Brain microvascular endothelial cell (primary cell): ENCODE measurements at regions not wholly inside any gene's neighbourhood (a gene's known extent, or its start where the extent isn't known, plus 50 kb on each side); places are given as distances from the start of the nearest gene placed in this dataset.

Experiments used
- DNase-seq: peaks from one replicate; pipeline ENCODE4 v3.0.0-alpha.2; 2020
- H3K27ac ChIP-seq: fragments of 250-450 bp; sonication (Bioruptor Pico); 2 replicates; pipeline ENCODE4 v1.5.1; 2020; ENCODE audit warnings: mild to moderate bottlenecking, moderate library complexity
- H3K27me3 ChIP-seq: fragments of 250-450 bp; sonication (Bioruptor Pico); replicated peaks from 2 replicates; pipeline ENCODE4 v1.5.1; 2020; ENCODE audit warnings: mild to moderate bottlenecking
- H3K36me3 ChIP-seq: fragments of 250-450 bp; sonication (Bioruptor Pico); replicated peaks from 2 replicates; pipeline ENCODE4 v1.5.1; 2020; ENCODE audit warnings: mild to moderate bottlenecking
- H3K4me3 ChIP-seq: 2 replicates; pipeline ENCODE4 v1.5.1; 2011; ENCODE audit warnings: low read depth, mild to moderate bottlenecking, control low read depth, low read length, moderate library complexity
- in situ Hi-C: cut with HindIII; loops from 2 replicates; pipeline ENCODE4 v1.10.0; 2017; ENCODE audit warnings: low sequenced_read_pairs, low pct_ligation_motif_present
- TF ChIP-seq, protein P1 (sequence below): IDR thresholded peaks from 2 replicates; pipeline ENCODE4 v1.5.1; 2011; ENCODE audit warnings: low read depth, mild to moderate bottlenecking, moderate library complexity, low read length, control low read depth, inconsistent platforms; ENCODE audit errors: missing control alignments

DNA sequence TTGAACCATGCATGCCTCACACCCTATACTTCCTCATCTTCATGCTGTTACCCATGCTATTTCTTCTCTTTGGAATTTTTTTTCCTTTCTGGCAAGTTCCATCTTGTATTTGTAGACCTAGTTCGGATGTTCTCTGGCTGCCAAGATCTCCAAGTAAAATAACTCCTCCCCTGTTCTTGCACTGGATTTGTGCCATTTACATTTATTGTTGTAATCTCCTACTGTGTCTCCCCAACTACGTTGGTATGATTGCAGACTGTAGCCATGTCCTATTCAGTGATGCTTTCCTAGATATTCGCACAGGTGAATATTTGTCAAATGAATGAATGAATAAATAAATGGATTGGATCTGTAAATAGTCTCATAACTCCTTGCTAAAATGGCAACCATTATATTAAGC, 546.0 kb downstream of the MN1 start:
- TF ChIP-seq, protein P1, sequence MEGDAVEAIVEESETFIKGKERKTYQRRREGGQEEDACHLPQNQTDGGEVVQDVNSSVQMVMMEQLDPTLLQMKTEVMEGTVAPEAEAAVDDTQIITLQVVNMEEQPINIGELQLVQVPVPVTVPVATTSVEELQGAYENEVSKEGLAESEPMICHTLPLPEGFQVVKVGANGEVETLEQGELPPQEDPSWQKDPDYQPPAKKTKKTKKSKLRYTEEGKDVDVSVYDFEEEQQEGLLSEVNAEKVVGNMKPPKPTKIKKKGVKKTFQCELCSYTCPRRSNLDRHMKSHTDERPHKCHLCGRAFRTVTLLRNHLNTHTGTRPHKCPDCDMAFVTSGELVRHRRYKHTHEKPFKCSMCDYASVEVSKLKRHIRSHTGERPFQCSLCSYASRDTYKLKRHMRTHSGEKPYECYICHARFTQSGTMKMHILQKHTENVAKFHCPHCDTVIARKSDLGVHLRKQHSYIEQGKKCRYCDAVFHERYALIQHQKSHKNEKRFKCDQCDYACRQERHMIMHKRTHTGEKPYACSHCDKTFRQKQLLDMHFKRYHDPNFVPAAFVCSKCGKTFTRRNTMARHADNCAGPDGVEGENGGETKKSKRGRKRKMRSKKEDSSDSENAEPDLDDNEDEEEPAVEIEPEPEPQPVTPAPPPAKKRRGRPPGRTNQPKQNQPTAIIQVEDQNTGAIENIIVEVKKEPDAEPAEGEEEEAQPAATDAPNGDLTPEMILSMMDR: no peak
- H3K36me3 ChIP-seq: no peaks in the 10 kb centered on the region
- no peak overlapping the region for H3K4me3 ChIP-seq
- no peaks in the 10 kb centered on the region for H3K27me3 ChIP-seq
- DNase-seq: no peak
- in situ Hi-C loops: no loop called here
- no peak overlapping the region for H3K27ac ChIP-seq

DNA sequence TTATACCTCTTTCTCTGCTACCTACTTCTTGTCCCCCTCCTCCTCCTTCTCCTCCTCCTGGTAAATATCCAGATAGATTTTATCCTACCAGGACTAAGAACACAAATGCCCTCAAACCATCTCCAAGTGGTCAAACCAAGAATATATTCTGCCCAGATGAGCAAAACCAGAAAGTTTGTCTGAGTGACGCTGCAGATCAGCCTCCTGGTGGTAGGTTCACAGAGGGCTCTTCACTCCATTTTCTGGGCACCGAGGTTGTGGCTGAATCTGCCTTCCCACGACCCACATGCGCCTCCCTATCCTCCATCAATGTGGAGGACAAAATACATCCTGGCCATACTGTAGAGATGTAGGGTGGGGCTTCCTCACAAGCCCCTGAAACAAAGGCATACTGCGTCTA, 543.6 kb downstream of the MN1 start:
- in situ Hi-C loops: no loop called here
- Histone ChIP-seq H3K27ac (no peak overlapping the region), H3K4me3 (no peak overlapping the region), H3K36me3 (no peaks in the 10 kb centered on the region), H3K27me3 (no peaks in the 10 kb centered on the region)
- TF ChIP-seq, protein P1: peak; percentile 55
- DNase-seq: no peak

DNA sequence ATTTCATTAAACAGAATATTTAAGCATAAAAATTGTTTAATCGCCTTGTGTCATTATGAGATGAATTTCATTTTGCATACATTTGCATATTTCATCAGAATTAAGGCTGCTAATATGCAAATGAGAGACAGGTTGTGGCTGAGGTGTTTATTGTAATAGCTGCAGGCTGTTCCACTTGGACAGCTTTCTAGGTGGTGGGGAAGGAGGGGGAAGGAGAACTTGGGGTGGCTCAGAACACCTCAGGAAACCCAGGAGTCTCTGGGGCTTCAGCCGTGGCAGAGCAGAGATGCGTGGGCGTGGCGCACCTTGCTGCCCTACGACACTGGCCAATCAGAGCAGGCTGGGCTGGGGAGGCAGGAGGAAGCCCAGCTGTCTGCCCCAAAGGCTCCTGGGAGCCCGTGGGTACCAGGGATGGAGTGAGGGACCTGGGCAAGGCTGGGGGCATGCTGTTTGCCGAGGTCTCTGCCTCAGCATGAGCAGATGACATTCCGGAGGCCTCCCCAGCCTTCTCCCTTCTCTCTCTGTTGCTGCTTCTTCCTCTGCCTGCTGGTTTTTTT, 542.9 kb downstream of the MN1 start:
- TF ChIP-seq, protein P1: no peak
- Histone ChIP-seq H3K36me3 (no peaks in the 10 kb centered on the region), H3K4me3 (no peak overlapping the region), H3K27ac (no peak overlapping the region), H3K27me3 (no peaks in the 10 kb centered on the region)
- DNase-seq: no peak
- in situ Hi-C loops: no loop called here

DNA sequence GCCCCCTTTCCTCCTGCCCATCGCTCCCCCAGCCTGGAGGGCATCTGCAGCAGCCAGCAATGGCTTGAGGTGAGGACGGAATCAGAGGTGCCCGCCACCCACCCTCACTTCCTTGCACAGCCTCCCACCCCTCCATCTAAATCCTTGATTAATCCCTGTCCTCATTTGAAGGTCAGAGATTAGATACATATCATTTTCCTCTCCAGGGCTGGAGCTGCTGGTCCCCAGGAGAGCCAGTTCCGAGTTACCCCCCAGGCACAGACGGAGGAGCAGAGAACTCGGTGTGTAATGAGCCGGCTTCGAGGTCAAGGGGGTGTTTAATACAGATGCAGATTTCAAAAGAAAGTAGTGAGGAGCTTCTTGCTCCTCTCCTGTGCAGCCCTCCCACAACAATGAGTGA, 542.1 kb downstream of the MN1 start:
- TF ChIP-seq, protein P1: no peak
- in situ Hi-C loops: no loop called here
- Histone ChIP-seq H3K27me3 (no peaks in the 10 kb centered on the region), H3K27ac (no peak overlapping the region), H3K36me3 (no peaks in the 10 kb centered on the region), H3K4me3 (no peak overlapping the region)
- DNase-seq: no peak

DNA sequence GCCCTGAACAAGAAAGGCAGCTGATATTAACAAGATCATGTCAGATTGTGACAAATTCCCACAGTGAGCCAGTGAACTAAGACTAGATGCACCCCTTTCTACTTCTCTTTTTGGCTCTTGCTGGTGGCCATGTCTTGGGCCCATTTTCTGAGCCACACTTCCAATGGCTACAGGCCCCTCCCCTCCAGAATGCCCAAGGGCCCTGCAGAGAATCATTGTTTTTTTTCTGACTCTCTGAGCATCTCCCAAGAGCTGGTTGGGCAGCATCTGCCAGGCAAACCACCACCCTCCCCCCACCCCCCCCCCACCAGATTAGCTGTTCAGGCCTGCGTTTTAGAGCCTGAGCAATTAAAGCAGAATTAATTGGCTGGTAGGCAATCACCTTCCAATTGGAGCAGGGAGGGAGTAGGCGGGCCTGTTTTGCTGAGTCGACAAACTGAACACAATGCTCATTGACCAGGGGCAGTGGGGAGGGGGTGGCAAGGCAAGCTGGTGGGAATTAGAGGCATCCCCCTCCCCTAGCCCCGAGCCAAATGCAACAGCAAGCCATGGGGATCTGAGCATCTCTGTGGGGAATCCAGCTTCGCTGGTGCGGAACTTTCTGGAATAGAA, 541.4 kb downstream of the MN1 start:
- no peak for DNase-seq
- no peak overlapping the region for H3K27ac ChIP-seq
- in situ Hi-C loops: no loop called here
- no peaks in the 10 kb centered on the region for H3K36me3 ChIP-seq
- no peaks in the 10 kb centered on the region for H3K27me3 ChIP-seq
- H3K4me3 ChIP-seq: no peak overlapping the region
- TF ChIP-seq, protein P1: no peak

DNA sequence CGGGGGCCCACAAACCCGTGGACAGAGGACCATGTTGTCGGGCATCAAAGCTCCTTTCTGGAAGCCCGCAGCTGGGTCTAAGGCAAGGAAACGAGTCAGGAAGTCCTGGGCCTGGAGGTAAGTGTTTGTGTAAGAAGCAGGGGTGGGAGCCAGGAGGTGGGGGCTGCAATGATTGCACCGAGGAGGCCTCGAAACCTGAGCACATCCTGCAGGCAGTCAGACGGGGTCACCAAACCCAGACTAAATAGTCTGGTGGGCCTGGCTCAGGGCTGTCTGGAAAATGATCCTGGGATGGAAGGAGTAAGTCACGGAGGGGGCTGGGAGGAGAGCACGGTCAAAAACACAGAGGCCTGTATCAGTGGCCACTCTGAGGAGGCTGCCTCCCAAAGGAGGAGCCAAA, 539.2 kb downstream of the MN1 start:
- Histone ChIP-seq H3K27ac (no peak overlapping the region), H3K4me3 (no peak overlapping the region), H3K27me3 (no peaks in the 10 kb centered on the region), H3K36me3 (no peaks in the 10 kb centered on the region)
- TF ChIP-seq, protein P1: no peak
- in situ Hi-C loops: no loop called here
- DNase-seq: no peak
